K562 (cell line): ENCODE measurements at regions not wholly inside any gene's neighbourhood (a gene's known extent, or its start where the extent isn't known, plus 50 kb on each side); places are given as distances from the start of the nearest gene placed in this dataset.

Experiments
- ATAC-seq: fragments of 200-7000 bp; cut with Tn5 transposase; 3 replicates; pipeline ENCODE4 v1.9.1; 2020; ENCODE audit warnings: moderate library complexity
- BruUV-seq: library from RNA; stranded (reverse); fragments of 400-500 nt; replicated peaks from 2 replicates; lab custom pipeline; 2021; lab: Mats Ljungman, UMichigan
- CTCF ChIA-PET: fragments of 300-600 bp; formaldehyde crosslinking; extraction: SDS; loops from one replicate; lab custom pipeline; 2021; ENCODE audit warnings: low intra/inter-chr PET ratio; lab: Yijun Ruan, JAX
- POLR2A ChIA-PET: fragments of 300-600, 350-650 bp; sonication (Branson Sonifier 250); formaldehyde crosslinking; extraction: SDS; loops from one replicate; lab custom pipeline; 2021; ENCODE audit warnings: antibody characterized with exemption, inconsistent platforms; lab: Yijun Ruan, JAX
- DNase-seq, 4 experiments: peaks; one replicate each; pipeline versions ENCODE4 v3.0.0 to v3.0.0-alpha.2; 2011 to 2018; ENCODE audit warnings: low spot score in 3 of 4, mixed read lengths in 3 of 4; ENCODE audit errors: extremely low read depth in 1 of 4
- FAIRE-seq: peaks from 2 replicates; lab custom pipeline; 2011; peaks lifted over from hg19 to GRCh38; lab: Jason Lieb, UNC
- H2AFZ ChIP-seq: 2 replicates; pipeline ENCODE4 v1.6.0; 2011; ENCODE audit warnings: low read depth, low read length, control low read depth, inconsistent platforms
- H3K27ac ChIP-seq: fragments of 200-600 bp; 3 replicates; pipeline ENCODE4 v1.8.0; 2011; ENCODE audit warnings: low read depth, mild to moderate bottlenecking, control low read depth, inconsistent platforms, low read length, moderate library complexity, mixed read lengths; ENCODE audit errors: extremely low read depth
- H3K27me3 ChIP-seq, 2 experiments: fragments of 300-600 bp in 1 of 2; 2 replicates in 1 of 2; 3 replicates in 1 of 2; pipeline versions ENCODE4 v1.6.0 to v1.8.0; 2011; ENCODE audit warnings: inconsistent platforms in 2 of 2, low read length in 2 of 2, mild to moderate bottlenecking in 1 of 2, mixed read lengths in 1 of 2, moderate library complexity in 1 of 2; ENCODE audit not compliant: control insufficient read depth in 2 of 2, insufficient read depth in 2 of 2
- H3K36me3 ChIP-seq: fragments of 300-600 bp; 3 replicates; pipeline ENCODE4 v1.8.0; 2011; ENCODE audit warnings: mild to moderate bottlenecking, low read length, inconsistent platforms; ENCODE audit not compliant: control insufficient read depth, insufficient read depth
- H3K4me1 ChIP-seq, 2 experiments: fragments of 200-600 bp in 1 of 2; replicated peaks in 1 of 2; 2 replicates in 1 of 2; 3 replicates in 1 of 2; pipeline versions ENCODE4 v1.5.1 to v1.8.0; 2011; ENCODE audit warnings: inconsistent platforms in 2 of 2, low read length in 2 of 2, mild to moderate bottlenecking in 1 of 2, mixed read lengths in 1 of 2, moderate library complexity in 1 of 2; ENCODE audit not compliant: control insufficient read depth in 2 of 2, insufficient read depth in 2 of 2
- H3K4me2 ChIP-seq: 2 replicates; pipeline ENCODE4 v1.6.1; 2011; ENCODE audit warnings: low read length, control low read depth, inconsistent platforms, mixed read lengths; ENCODE audit not compliant: insufficient read depth
- H3K4me3 ChIP-seq: fragments of 200-600 bp; sonication (generic), shearing (Covaris generic); 2 replicates; pipeline ENCODE4 v1.5.1; 2016; ENCODE audit warnings: control low read depth, inconsistent platforms
- H3K79me2 ChIP-seq: fragments of 200-600 bp; 3 replicates; pipeline ENCODE4 v1.8.0; 2011; ENCODE audit warnings: low read length, inconsistent platforms; ENCODE audit not compliant: control insufficient read depth, insufficient read depth
- H3K9ac ChIP-seq, 2 experiments: 2 replicates each; pipeline versions ENCODE4 v1.6.0 to v1.6.1; 2011; ENCODE audit warnings: low read depth in 2 of 2, low read length in 2 of 2, control low read depth in 1 of 2, inconsistent platforms in 1 of 2, mild to moderate bottlenecking in 1 of 2, mixed read lengths in 1 of 2; ENCODE audit not compliant: insufficient read depth in 1 of 2
- H3K9me1 ChIP-seq: one replicate; pipeline ENCODE4 v1.6.0; 2011; ENCODE audit warnings: inconsistent platforms, mild to moderate bottlenecking, low read length, moderate library complexity; ENCODE audit not compliant: control insufficient read depth, insufficient read depth
- H3K9me3 ChIP-seq: replicated peaks from 2 replicates; pipeline ENCODE4 v1.5.1; 2011; ENCODE audit warnings: low read depth, low read length, inconsistent platforms; ENCODE audit not compliant: control insufficient read depth, insufficient read depth
- H4K20me1 ChIP-seq: replicated peaks from 2 replicates; pipeline ENCODE4 v1.6.1; 2011; ENCODE audit warnings: low read length, inconsistent platforms, mixed read lengths; ENCODE audit not compliant: control insufficient read depth, insufficient read depth
- ARHGAP35 ChIP-seq: fragments of 450-650 bp; IDR thresholded peaks from 2 replicates; pipeline ENCODE4 v1.6.1; 2018; ENCODE audit not compliant: partially characterized antibody
- E2F1 ChIP-seq: sonication (generic); formaldehyde crosslinking; IDR thresholded peaks from 2 replicates; pipeline ENCODE4 v1.8.1; 2023; ENCODE audit warnings: mild to moderate bottlenecking, missing genetic modification reagents, moderate library complexity
- FIP1L1 ChIP-seq: fragments of 200-400 bp; formaldehyde crosslinking; IDR thresholded peaks from 2 replicates; pipeline ENCODE4 v1.6.1; 2018; ENCODE audit warnings: mild to moderate bottlenecking, low read depth, low read length; ENCODE audit not compliant: poor library complexity, severe bottlenecking
- FUS ChIP-seq: fragments of 200-400 bp; formaldehyde crosslinking; optimal IDR thresholded peaks from 2 replicates; pipeline ENCODE3; 2017; ENCODE audit warnings: low read depth, low read length
- KLF10 ChIP-seq: fragments of 250-450 bp; sonication (Bioruptor Pico); IDR thresholded peaks from 2 replicates; pipeline ENCODE4 v1.6.1; 2021; ENCODE audit warnings: matching md5 sums
- KLF13 ChIP-seq: fragments of 450-650 bp; IDR thresholded peaks from 2 replicates; pipeline ENCODE4 v1.6.1; 2016; ENCODE audit warnings: missing genetic modification characterization, low read depth, mild to moderate bottlenecking, missing compliant biosample characterization, moderate library complexity, borderline replicate concordance
- MCM7 ChIP-seq, 2 experiments: fragments of 450-650 bp; IDR thresholded peaks; 2 replicates each; pipeline ENCODE4 v1.6.1; 2016 to 2018
- POLR2B ChIP-seq: fragments of 450-650 bp; IDR thresholded peaks from 2 replicates; pipeline ENCODE4 v1.6.1; 2018; ENCODE audit warnings: low read depth; ENCODE audit not compliant: partially characterized antibody
- POLR3G ChIP-seq: IDR thresholded peaks from 2 replicates; pipeline ENCODE4 v1.6.1; 2011; ENCODE audit not compliant: insufficient read length, insufficient replicate concordance; ENCODE audit errors: extremely low read depth
- PRMT5 ChIP-seq: sonication (generic); formaldehyde crosslinking; IDR thresholded peaks from 2 replicates; pipeline ENCODE4 v1.5.0; 2020; ENCODE audit warnings: missing genetic modification reagents
- TBL1XR1 ChIP-seq, 2 experiments: IDR thresholded peaks; 2 replicates each; pipeline ENCODE4 v1.6.1; 2012; ENCODE audit warnings: improper control_type of control experiment in 2 of 2, low read length in 2 of 2, mild to moderate bottlenecking in 1 of 2
- ZKSCAN3 ChIP-seq: fragments of 250-450 bp; sonication (Bioruptor Pico); IDR thresholded peaks from 2 replicates; pipeline ENCODE4 v1.4.0; 2020
- ZNF253 ChIP-seq: fragments of 250-450 bp; sonication (Bioruptor Pico); conservative IDR thresholded peaks from 2 replicates; pipeline ENCODE4 v1.6.1; 2021; ENCODE audit warnings: mild to moderate bottlenecking
- ZNF316 ChIP-seq: fragments of 450-650 bp; IDR thresholded peaks from 2 replicates; pipeline ENCODE4 v1.6.1; 2016
- ZNF398 ChIP-seq: fragments of 250-450 bp; sonication (Bioruptor Pico); IDR thresholded peaks from 2 replicates; pipeline ENCODE4 v1.8.0; 2021; ENCODE audit warnings: moderate library complexity, mild to moderate bottlenecking, inconsistent platforms
- WGBS: fragments of 100-300 bp; shearing (Covaris generic); methylation state at CpG from one replicate; pipeline ENCODE4 v1.1.6; 2016; ENCODE audit warnings: low coverage, mixed read lengths; ENCODE audit not compliant: insufficient coverage; ENCODE audit errors: missing lambda C conversion rate; 5-methylcytosine and 5-hydroxymethylcytosine counted together
- in situ Hi-C: fragments of 300-500 bp; cut with MboI; formaldehyde crosslinking; loops from 4 replicates; pipeline ENCODE4 v1.15.0; 2018; ENCODE audit warnings: inconsistent platforms, mixed read lengths
- intact Hi-C: fragments of 100-400 bp; cut with micrococcal nuclease; formaldehyde crosslinking; loops from 2 replicates; pipeline ENCODE4 v1.14.2; 2022

DNA sequence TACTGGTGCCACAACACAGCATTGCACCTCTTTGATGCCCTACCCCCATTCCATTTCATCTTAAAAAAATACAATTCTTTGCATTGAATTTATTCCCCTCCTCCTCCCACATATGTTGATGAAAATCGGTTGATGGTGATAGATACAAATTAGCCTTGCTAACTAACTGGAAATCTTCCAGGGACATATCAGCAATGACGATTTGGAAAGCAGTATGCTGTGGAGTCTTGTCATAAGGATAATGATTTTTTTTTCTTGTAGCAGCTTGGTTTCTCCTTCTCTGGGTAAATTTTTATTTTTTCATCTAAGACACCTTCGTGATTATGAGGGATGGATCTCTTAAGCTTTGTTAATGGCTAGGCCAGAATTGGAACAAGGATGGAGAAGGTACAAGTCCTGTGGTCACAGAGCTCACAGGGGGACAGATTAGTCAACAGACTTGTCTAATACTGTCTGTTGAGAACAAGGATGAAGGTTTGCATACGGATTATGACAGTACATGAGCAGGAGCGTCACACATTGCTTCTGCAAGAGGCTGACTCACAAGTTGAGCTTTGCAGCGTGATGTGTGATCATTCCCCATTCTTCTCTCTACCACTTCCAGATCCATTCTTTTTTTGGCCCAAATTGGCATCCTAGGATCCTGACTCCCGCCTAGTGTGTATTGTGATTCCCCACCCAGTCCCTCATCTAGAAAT is 233.1 kb upstream of the FERMT1 start:
- Histone ChIP-seq H3K4me2 (no peak overlapping the region), H3K9ac (no peak overlapping the region), H3K4me3 (no peak overlapping the region), H3K9me1 (no peaks in the 10 kb centered on the region), H3K27me3 (no peaks in the 10 kb centered on the region), H4K20me1 (no peaks in the 10 kb centered on the region), H3K79me2 (no peaks in the 10 kb centered on the region), H3K4me1 (no peaks in the 10 kb centered on the region), H2AFZ (no peak overlapping the region), H3K36me3 (no peaks in the 10 kb centered on the region), H3K9me3 (no peaks in the 10 kb centered on the region), H3K27ac (no peak overlapping the region)
- TF ChIP-seq ARHGAP35: no peak
- TF ChIP-seq KLF13: no peak
- no peak for TF ChIP-seq ZNF398 (CRISPR knock-in tag)
- no peak for TF ChIP-seq E2F1 (CRISPR knock-in tag)
- TF ChIP-seq PRMT5 (CRISPR knock-in tag): no peak
- TF ChIP-seq ZKSCAN3 (CRISPR knock-in tag): no peak
- TF ChIP-seq POLR3G: no peak
- no peak for TF ChIP-seq ZNF253 (CRISPR knock-in tag)
- no peak for TF ChIP-seq TBL1XR1 (IDR thresholded peaks at IDR 0.05; ENCODE audit: low read length in 2 of 2)
- TF ChIP-seq KLF10 (CRISPR knock-in tag): no peak
- no peak for TF ChIP-seq ZNF316
- TF ChIP-seq FUS: no peak
- TF ChIP-seq MCM7 (IDR thresholded peaks at IDR 0.05): no peak
- TF ChIP-seq POLR2B: no peak
- TF ChIP-seq FIP1L1: no peak
- DNase-seq (no peak), ATAC-seq (no peak), FAIRE-seq (no peak)
- 5% methylated on average over 7 of the region's 7 CpGs for WGBS
- ChIA-PET CTCF (no interaction called here), POLR2A (no interaction called here)
- BruUV-seq: no TSS peak
- in situ Hi-C loops (no loop called here), intact Hi-C loops (no loop called here)
